Hepatocyte (in vitro differentiated cells): ENCODE measurements at regions not wholly inside any gene's neighbourhood (a gene's known extent, or its start where the extent isn't known, plus 50 kb on each side); places are given as distances from the start of the nearest gene placed in this dataset.
A peak's percentile ranks its signal among the peaks of the same experiment; 100 is the strongest.

Experiments used
- DNase-seq: peaks from one replicate; pipeline ENCODE4 v3.0.0-alpha.2; 2016; ENCODE audit warnings: low spot score
- H2AFZ ChIP-seq: fragments of 200-600 bp; sonication (generic); 2 replicates; pipeline ENCODE4 v1.6.0; 2016; ENCODE audit warnings: antibody characterized with exemption, mild to moderate bottlenecking
- H3K27ac ChIP-seq: fragments of 200-600 bp; sonication (generic); 2 replicates; pipeline ENCODE4 v1.5.1; 2016; ENCODE audit warnings: mild to moderate bottlenecking
- H3K27me3 ChIP-seq: fragments of 200-600 bp; sonication (generic); 2 replicates; pipeline ENCODE4 v1.6.1; 2016
- H3K36me3 ChIP-seq: fragments of 200-600 bp; sonication (generic); replicated peaks from 2 replicates; pipeline ENCODE4 v1.5.1; 2016; ENCODE audit warnings: low read depth; ENCODE audit not compliant: insufficient read depth
- H3K4me1 ChIP-seq: fragments of 200-600 bp; sonication (generic); 2 replicates; pipeline ENCODE4 v1.5.1; 2016; ENCODE audit warnings: mild to moderate bottlenecking, moderate library complexity; ENCODE audit not compliant: insufficient read depth
- H3K4me2 ChIP-seq: fragments of 200-600 bp; sonication (generic); 2 replicates; pipeline ENCODE4 v1.6.0; 2016
- H3K4me3 ChIP-seq: fragments of 200-600 bp; sonication (generic); 2 replicates; pipeline ENCODE4 v1.5.1; 2016; ENCODE audit warnings: mild to moderate bottlenecking
- H3K79me2 ChIP-seq: fragments of 200-600 bp; sonication (generic); 2 replicates; pipeline ENCODE4 v1.6.0; 2017; ENCODE audit warnings: mild to moderate bottlenecking
- H3K9me2 ChIP-seq: fragments of 200-600 bp; sonication (generic); replicated peaks from 2 replicates; pipeline ENCODE4 v1.6.0; 2017; ENCODE audit warnings: mild to moderate bottlenecking; ENCODE audit not compliant: insufficient read depth
- H3K9me3 ChIP-seq: fragments of 200-600 bp; sonication (generic); 2 replicates; pipeline ENCODE4 v1.5.1; 2016; ENCODE audit warnings: low read depth, mild to moderate bottlenecking
- H4K20me1 ChIP-seq: fragments of 200-600 bp; sonication (generic); 2 replicates; pipeline ENCODE4 v1.6.0; 2016; ENCODE audit warnings: mild to moderate bottlenecking; ENCODE audit not compliant: insufficient read depth, poor library complexity, severe bottlenecking
- CTCF ChIP-seq: fragments of 200-600 bp; sonication (generic); IDR thresholded peaks from 2 replicates; pipeline ENCODE4 v1.5.1; 2016; ENCODE audit warnings: antibody characterized with exemption, mild to moderate bottlenecking; ENCODE audit not compliant: poor library complexity
- EZH2 ChIP-seq: fragments of 200-600 bp; sonication (generic); IDR thresholded peaks from 2 replicates; pipeline ENCODE4 v1.6.1; 2016; ENCODE audit warnings: antibody characterized with exemption, mild to moderate bottlenecking, borderline replicate concordance
- EZH2phosphoT487 ChIP-seq: fragments of 200-600 bp; sonication (generic); IDR thresholded peaks from one replicate; pipeline ENCODE4 v1.6.1; 2018; ENCODE audit warnings: antibody characterized with exemption, mild to moderate bottlenecking, low read depth, moderate library complexity; ENCODE audit not compliant: unreplicated experiment, severe bottlenecking
- WGBS: methylation state at CpG from one replicate; pipeline ENCODE4 v1.1.6; 2016; ENCODE audit warnings: low lambda C conversion rate; ENCODE audit errors: missing lambda C conversion rate; 5-methylcytosine and 5-hydroxymethylcytosine counted together

- Histone ChIP-seq H3K79me2 (no peaks in the 10 kb centered on the region), H3K36me3 (no peaks in the 10 kb centered on the region), H3K4me1 (no peaks in the 10 kb centered on the region), H3K4me2 (no peak overlapping the region), H3K4me3 (no peak overlapping the region), H2AFZ (no peak overlapping the region), H3K27me3 (peaks cover 28% of the 10 kb centered on the region), H4K20me1 (no peaks in the 10 kb centered on the region), H3K27ac (no peak overlapping the region), H3K9me2 (no peaks in the 10 kb centered on the region), H3K9me3 (no peaks in the 10 kb centered on the region)
- no peak for TF ChIP-seq EZH2
- TF ChIP-seq CTCF = no peak
- TF ChIP-seq EZH2phosphoT487 = no peak
- DNase-seq = no peak
- 80% methylated on average over 12 of the region's 12 CpGs for WGBS
Measured at GRCh38 chrX:2578864-2579263, 78.1 kb upstream of the DHRSX start.

GRCh38 chrX:2577844-2578466 is 77.2 kb upstream of the DHRSX start:
- H3K27ac ChIP-seq = peak overlapping the region; percentile 16
- DNase-seq = no peak
- H3K79me2 ChIP-seq = no peaks in the 10 kb centered on the region
- TF ChIP-seq EZH2 = no peak
- 76% methylated on average over 15 of the region's 15 CpGs for WGBS
- no peaks in the 10 kb centered on the region for H3K9me2 ChIP-seq
- no peaks in the 10 kb centered on the region for H3K36me3 ChIP-seq
- no peaks in the 10 kb centered on the region for H3K9me3 ChIP-seq
- H2AFZ ChIP-seq = no peak overlapping the region
- H4K20me1 ChIP-seq = no peaks in the 10 kb centered on the region
- H3K4me2 ChIP-seq = no peak overlapping the region
- peaks cover 19% of the 10 kb centered on the region for H3K27me3 ChIP-seq
- H3K4me3 ChIP-seq = no peak overlapping the region
- no peaks in the 10 kb centered on the region for H3K4me1 ChIP-seq

DNA sequence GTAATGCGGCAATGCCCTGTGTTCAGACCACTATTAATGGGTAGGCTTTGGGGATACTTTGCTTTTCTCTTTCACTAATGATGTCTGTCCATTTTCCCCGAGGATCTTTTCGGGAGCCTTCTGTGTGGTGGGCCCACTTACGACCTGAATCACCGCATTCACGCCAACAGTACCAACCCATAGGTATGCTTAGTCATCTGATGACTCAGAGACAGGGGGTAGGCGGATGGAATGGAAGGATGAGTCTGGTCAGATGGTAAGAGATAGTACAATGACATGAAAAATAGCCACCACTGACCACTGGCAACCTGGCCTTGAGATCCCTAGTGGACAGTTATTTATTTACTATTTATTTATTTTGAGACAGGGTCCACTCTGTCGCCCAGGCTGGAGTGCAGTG is 76.0 kb upstream of the DHRSX start:
- WGBS = 91% methylated on average over 8 of the region's 8 CpGs
- no peak overlapping the region for H3K4me3 ChIP-seq
- no peaks in the 10 kb centered on the region for H3K9me3 ChIP-seq
- no peaks in the 10 kb centered on the region for H3K79me2 ChIP-seq
- TF ChIP-seq EZH2 (no peak), CTCF (no peak), EZH2phosphoT487 (no peak)
- DNase-seq = no peak
- no peak overlapping the region for H3K4me2 ChIP-seq
- peaks cover 8% of the 10 kb centered on the region for H3K27me3 ChIP-seq
- H3K4me1 ChIP-seq = no peaks in the 10 kb centered on the region
- H3K27ac ChIP-seq = no peak overlapping the region
- no peaks in the 10 kb centered on the region for H4K20me1 ChIP-seq
- no peaks in the 10 kb centered on the region for H3K36me3 ChIP-seq
- no peaks in the 10 kb centered on the region for H3K9me2 ChIP-seq
- H2AFZ ChIP-seq = no peak overlapping the region

- Histone ChIP-seq H3K4me2 (no peak overlapping the region), H3K27ac (no peak overlapping the region), H3K9me3 (no peaks in the 10 kb centered on the region), H3K4me3 (no peak overlapping the region), H3K79me2 (no peaks in the 10 kb centered on the region), H2AFZ (no peak overlapping the region), H3K36me3 (no peaks in the 10 kb centered on the region), H3K27me3 (no peaks in the 10 kb centered on the region), H4K20me1 (no peaks in the 10 kb centered on the region), H3K9me2 (no peaks in the 10 kb centered on the region), H3K4me1 (no peaks in the 10 kb centered on the region)
- TF ChIP-seq EZH2phosphoT487 (no peak), EZH2 (no peak), CTCF (no peak)
- DNase-seq = no peak
- 84% methylated on average over 6 of the region's 6 CpGs for WGBS
Measured at GRCh38 chrX:2574271-2574670, 73.5 kb upstream of the DHRSX start.
